Medulla oblongata (tissue), 1 donor: ENCODE measurements at regions not wholly inside any gene's neighbourhood (a gene's known extent, or its start where the extent isn't known, plus 50 kb on each side); places are given as distances from the start of the nearest gene placed in this dataset.
"Not testable (repeated sequence)": the region's sequence is repeated elsewhere in the genome, so short reads cannot be mapped to it uniquely, and the experiment has no call there.

ENCODE experiments used
- DNase-seq: peaks from one replicate; pipeline ENCODE4 v3.0.0-alpha.2; 2015; ENCODE audit errors: extremely low spot score

DNA sequence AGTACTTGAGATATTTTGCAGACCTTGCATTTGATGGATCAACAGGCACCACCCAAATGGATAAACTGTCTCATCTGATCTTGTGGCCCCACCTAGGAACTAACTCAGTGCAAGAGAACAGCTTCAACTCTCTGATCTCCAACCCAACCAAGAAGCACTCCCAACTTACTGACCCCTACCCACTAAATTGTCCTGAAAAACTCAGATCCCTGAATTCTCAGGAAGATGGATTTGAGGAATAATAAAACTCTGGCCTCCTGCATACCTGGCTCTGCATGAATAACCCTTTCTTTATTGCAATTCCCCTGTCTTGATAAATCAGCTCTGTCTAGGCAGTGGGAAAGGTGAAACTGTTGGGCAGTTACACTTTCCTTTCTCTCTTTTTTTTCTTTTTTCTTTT lies 247.9 kb downstream of the ZPLD1 start:
- DNase-seq, result no peak

- DNase-seq, result no peak
Observed at GRCh38 chr3:102686792-102687191, 252.0 kb downstream of the ZPLD1 start.

DNA sequence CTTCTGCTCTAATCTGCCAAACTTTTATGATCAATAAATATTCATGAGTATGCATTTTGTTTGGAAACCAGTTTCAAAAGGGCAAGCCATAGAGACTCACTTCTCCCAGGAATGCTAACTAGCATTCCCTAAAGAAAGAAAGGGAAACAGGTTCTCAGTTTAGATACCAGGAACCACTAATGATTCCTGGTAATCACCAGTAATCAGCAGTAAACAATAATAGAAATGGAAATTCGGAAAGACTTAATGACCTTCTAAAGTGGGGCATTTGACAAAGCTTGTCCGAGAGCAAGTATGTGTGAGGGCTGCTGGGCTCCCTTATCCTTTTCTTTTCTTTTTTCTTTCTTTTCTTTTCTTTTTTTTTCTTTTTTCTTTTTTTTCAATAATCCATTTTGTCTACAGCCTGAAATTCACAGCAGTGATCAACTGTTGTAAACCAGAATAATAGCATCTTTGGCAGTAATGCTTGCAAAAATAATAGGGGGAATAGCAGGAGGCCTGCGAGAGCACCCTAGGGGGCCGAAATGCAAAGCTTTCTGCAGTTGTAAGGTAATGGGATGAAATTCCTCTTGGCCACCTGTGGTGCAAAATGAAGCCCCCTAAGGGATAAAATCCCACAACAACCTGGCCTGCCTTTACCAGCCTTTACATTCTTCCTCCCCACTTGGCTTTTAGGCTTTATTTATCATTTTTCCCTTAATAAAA lies 253.2 kb downstream of the ZPLD1 start:
- DNase-seq, result no peak

GRCh38 chr3:102688556-102688930 lies 253.7 kb downstream of the ZPLD1 start:
- no peak for DNase-seq

DNA sequence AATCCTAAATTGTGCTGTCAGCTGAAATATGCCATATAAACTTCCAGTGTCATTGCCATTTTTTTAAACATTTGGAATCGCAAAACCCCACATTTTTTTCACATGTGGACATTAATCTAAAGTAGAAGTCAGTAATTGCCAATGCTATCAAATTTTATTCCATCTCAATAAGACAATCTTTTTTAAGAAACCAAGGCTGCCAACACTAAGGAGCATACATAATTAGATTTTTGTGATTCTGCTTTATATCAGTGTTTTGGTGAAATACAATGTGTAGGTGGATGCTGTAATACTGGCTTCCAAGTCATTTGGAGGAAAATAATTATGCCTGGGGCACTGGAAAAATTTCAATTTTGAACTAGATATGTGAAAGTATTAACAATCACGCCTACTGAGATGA lies 256.7 kb downstream of the ZPLD1 start:
- DNase-seq, result no peak

DNA sequence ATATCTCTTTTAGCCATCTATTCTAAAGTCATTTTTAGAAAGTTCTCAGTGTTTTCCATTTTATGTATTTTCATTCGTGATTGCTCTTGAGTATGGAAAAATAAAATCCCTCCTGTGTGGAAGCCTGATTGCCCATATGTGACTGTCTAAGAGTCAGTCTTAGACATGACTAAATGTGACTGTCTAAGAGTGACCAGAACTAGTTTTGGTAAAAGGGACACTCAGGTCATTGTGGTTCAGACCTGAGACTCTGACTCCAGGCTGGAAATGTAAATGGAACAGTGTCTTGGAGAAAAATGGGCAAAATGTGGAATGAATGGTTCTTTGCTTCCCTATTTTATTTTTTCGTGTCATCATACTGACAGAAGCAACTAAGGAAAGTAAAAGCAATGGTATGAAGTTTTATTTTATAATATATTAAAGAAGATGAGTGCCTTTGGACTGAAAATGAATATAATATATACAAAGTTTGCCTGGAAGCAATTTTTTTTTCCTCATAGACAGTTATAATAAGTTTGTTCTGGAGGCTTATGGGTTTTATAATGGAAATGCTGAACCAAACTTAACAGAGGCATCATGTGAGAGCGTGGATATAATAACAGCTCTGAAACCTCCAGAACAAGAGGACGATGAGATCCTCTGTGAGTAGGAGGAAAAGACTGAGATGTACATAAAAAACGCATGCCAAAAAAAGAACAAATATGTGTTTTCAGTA lies 264.4 kb downstream of the ZPLD1 start:
- no peak for DNase-seq

GRCh38 chr3:102699819-102700140 lies 265.0 kb downstream of the ZPLD1 start:
- DNase-seq, result no peak

DNA sequence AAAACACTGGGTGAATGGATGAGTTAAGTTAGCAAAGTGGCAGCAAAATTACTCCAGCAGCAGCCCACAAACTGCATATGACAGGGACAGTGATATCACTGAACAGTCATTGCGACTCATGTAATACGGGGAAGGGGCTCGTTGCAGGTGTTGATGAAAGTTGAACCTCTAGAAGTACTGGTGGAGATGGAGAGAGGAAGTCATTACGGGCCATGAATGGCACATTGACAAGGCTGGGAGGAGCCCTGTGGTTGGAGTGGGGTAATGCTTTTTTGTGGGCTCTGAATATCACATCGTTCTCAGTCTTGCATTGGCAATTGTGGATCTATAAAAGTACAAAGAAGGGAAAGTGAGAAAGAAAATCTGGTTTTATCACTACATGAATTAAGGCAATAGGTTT lies 278.1 kb downstream of the ZPLD1 start:
- DNase-seq, result no peak

DNA sequence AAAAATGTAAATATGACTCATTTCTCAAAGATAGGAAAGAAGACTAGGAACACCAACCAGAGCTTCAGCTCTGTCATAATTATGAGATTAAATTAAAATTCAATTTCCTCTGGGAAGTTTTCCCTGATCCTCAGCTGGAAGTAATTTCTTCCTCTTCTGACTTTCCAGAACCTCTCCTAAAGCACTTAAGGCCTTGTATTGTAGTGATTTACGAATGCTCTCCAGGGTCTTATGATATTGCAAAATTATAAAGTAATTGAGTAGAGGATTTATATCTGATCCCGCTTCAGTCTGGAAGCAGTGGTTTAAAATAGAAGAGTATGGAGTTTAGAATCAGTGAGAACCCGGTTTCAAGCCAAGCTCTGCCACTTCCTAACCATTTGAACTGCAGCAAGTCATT lies 279.8 kb downstream of the ZPLD1 start:
- DNase-seq, result no peak

DNA sequence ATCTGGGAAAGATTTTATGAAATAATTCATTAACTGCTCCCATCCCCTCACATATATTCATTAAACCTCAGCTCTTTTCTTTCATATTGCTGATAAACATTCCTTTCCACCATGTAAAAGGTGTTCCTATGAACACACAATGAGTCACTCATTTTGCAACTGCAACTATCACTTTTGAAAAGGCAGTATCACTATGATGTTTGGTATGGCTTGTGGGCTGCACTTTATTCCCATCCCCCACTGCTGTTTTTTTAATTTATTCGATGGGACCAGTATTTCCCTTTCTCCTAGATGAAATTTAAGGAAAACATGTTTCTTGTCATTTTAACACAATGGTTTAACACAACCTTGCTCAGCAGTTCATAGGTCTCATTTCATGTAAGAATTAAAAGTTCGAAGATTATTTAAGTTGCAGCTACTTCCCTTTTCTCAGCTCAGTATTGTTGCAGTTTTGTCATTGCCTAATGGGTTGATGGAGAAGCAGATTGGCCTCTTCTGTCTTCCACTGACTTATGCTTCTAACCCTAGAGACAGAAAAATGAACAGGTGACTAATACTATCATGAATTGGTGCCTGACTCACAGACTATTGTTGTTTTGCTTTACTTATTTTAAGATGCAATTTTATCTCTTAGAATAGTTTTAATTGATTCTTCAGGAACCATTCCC lies 280.3 kb downstream of the ZPLD1 start:
- no peak for DNase-seq

DNA sequence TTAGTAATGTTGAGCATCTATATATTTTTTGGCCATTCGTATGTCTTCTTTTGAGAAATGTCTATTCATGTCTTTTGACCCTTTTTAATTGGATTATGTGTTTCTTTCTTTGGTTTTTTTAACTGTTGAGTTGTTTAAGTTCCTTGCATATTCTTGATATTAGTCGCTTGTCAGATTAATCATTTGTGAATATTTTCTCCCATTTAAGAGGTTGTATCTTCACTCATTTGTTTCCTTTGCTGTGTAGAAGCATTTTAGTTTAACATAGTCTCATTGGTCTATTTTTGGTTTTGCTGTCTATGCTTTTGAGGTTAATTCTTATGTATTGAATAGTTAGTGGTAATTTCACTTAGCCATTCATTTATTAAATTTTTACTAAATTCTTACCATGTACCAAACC lies 283.8 kb downstream of the ZPLD1 start:
- no peak for DNase-seq

DNA sequence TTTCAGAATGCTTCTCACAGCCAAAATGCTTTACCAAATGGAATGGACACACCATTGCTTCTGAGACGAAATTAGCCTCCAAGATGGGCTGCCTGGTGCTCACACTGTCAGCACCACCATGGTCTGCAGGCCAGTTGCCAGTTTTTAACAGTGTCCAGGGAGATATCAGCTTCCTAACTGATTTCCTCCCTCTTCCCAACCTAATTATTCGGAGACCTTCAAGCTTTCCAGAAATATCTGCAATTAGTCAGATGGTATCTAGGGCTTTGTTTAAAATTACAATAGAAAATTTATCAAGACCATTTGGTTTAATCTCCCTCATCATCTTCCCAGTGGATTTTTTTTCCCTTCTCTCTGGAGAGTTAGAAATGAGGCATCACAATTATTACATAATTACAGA lies 287.5 kb downstream of the ZPLD1 start:
- DNase-seq, result no peak

DNA sequence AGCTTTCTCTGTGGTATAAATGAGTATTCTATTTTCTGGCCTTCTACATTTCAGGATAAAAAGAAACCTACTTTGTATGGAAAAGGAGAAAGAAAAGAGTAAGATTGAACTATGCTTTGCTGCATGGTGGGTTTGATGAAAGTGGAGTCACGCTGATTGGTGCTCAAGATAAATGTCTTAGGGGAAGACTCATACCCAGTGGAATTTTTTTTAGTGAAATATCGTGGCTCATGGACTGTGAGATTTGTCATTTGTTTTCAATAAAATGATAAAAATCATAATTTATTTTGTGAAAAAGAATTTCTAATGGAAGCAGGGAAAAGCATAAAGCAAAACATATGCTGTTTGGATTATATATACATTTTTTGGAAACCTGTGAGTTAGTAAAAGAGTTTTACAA lies 292.5 kb downstream of the ZPLD1 start:
- no peak for DNase-seq

- not testable (repeated sequence) for DNase-seq
Observed at GRCh38 chr3:102732581-102732980, 297.8 kb downstream of the ZPLD1 start.

- no peak for DNase-seq
Observed at GRCh38 chr3:102733791-102734563, 299.2 kb downstream of the ZPLD1 start.

DNA sequence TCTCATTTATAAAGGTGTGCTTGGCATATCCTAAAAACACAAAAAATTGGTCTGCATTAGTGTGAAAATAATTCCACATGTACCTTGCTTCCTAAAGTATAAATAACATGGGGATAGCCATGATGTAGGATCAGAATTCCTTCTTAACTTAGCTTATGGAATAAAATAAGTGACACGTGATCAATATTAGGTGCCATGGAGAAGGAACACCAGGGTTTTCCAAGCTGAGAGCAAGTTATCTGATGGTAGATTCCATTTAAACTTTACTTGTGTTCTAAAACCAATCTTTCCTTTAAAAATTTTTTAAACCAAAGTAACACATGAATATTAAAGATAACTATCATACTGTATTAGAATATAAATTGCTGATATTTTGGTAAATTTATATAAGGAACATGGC lies 300.5 kb downstream of the ZPLD1 start:
- no peak for DNase-seq

DNA sequence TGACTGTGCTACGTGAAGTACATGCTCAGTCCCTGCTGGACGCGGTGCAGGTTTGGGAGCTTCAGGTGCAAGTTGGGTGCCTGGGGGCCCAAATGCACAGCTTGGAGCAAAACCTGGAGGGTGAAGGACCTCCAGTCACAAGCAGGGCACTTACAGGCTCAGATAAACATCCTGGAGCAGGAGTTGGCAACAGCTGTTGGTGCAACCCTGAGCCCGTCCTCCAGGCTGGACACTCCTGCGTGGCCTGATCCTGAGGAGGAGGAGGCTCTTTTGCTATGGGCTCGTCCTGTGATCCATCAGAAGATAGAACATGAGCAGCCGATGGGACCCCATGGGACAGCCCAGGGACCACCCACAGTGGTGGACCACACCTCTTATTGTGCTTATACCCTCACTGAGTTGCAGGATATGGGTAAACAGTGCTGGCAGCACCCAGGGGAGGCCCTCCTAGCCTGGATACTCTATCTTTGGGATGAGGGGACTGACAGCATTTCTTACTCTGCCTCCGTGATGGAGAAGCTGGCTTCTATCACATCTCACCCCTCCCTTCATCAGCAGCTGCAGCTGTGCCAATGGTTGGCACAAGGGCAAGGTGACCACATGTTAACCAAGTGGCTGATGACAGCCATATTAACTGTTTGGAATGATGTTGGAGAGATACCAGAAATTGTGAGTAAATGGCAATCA lies 301.6 kb downstream of the ZPLD1 start:
- no peak for DNase-seq

DNA sequence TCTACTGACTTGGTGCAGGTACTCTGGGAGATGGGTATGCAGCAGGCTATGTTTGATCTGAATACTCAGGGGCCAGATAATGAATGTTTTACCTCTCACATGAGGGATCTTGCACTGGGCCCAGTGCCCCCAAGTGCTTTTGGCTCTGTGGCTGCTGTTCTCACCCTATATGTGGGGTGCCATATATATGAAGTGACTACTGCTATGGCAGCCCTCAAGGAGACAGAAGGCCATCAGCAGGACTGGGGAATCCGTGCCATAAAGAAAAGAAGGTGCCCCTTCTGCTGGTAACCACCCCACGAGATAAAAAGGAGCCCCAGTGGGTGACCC lies 302.1 kb downstream of the ZPLD1 start:
- no peak for DNase-seq

DNA sequence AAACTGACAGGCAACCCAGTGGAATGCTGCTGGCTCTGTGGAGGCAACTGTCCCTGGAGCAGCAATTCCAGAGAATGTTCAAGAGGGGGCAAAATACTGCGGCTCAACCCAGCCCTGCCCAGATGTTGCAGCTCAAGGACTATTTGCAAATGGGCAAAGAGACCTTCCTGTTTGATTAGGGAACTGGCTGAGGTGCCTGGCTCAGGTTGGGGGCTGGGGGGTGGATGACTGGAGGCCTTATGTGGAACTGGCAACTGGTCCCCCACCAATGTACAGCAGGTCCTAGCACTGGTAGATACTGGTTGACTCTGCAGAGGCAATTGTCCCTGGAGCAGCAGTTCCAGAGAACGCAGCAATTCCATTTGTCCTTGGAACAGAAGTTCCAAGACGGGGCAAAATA lies 302.5 kb downstream of the ZPLD1 start:
- no peak for DNase-seq

DNA sequence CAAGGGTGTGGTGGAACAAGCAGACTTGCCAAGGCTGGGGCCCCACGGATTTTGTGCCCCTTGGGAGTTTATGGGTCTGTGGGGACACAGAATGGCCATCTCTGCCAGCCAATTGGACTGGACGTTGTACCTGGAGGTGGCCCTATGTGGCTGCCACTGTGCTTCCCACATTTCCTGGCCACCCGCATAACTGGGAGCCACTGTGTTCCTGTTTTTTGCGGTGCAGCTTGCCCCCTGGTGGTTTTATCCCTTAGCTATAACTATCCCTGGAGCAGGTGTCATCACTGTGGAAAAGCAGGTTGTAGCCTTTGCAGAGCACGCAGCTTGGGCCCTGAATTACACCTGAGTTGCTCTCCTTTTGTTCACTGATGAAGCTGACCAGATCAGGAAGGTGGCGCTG lies 306.3 kb downstream of the ZPLD1 start:
- no peak for DNase-seq

DNA sequence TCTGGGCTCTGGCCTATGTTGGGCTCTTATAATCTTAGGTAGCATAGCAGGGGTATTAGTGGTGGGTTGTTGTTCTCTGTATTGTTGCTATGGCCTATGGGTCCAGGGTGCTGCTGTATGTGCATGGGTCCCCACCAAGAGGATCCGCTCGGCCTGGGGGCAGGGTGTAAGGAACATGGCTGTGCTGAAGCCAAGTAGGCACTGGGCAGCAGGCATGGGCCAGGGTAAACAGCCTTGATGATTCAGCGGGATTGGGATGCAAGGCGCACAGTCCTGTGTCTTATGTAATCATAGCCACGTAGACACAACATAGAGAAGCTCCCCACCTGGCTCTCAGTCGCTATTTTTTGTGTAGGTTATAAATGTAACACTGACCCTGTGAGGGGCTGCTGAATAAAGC lies 306.9 kb downstream of the ZPLD1 start:
- no peak for DNase-seq

DNA sequence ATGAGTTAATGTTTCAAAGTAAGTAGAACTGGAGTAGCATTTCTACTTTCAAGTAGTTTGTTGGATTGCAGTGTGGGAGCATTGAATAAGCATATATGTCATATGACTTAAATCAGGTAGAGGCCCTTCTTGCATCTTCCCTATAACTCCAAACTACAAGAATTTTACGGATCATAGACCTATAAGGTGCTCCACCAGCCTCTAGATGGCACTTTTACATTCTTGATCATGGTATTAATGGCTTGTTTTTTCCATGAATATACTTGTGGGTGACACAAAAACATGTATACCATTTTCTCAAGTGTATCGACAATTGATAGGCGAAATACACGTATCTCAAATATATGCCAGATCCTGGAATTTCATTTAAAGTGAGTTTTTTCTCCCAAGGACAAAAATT lies 311.1 kb downstream of the ZPLD1 start:
- no peak for DNase-seq
